ENCODE measurements at regions not wholly inside any gene's neighbourhood (a gene's known extent, or its start where the extent isn't known, plus 50 kb on each side); places are given as distances from the start of the nearest gene placed in this dataset.
A peak's percentile ranks its signal among the peaks of the same experiment; 100 is the strongest.

- Histone ChIP-seq H3K36me3 (ENCODE audit: control insufficient read depth, insufficient read depth, low read length) (no peaks in the 10 kb centered on the region), H3K4me3 (ENCODE audit: low read depth, low read length) (peak overlapping the region; percentile 80), H3K27me3 (ENCODE audit: control insufficient read depth, insufficient read depth, low read length) (no peaks in the 10 kb centered on the region)
- DNase-seq (ENCODE audit: low read depth) (peak; percentile 67), FAIRE-seq (no peak)
- TF ChIP-seq CTCF (IDR thresholded peaks at IDR 0.05; ENCODE audit: insufficient read depth, low read length, severe bottlenecking): no peak
Observed at GRCh38 chr1:201739492-201740085, 89.4 kb upstream of the IPO9 start.

GRCh38 chr1:201740086-201740541, 88.8 kb upstream of the IPO9 start:
- Histone ChIP-seq H3K36me3 (ENCODE audit: control insufficient read depth, insufficient read depth, low read length) (no peaks in the 10 kb centered on the region), H3K4me3 (ENCODE audit: low read depth, low read length) (peak overlapping the region; percentile 80), H3K27me3 (ENCODE audit: control insufficient read depth, insufficient read depth, low read length) (no peaks in the 10 kb centered on the region)
- FAIRE-seq: no peak
- no peak for TF ChIP-seq CTCF (IDR thresholded peaks at IDR 0.05; ENCODE audit: insufficient read depth, low read length, severe bottlenecking)
- no peak for DNase-seq (ENCODE audit: low read depth)

- TF ChIP-seq CTCF (IDR thresholded peaks at IDR 0.05; ENCODE audit: insufficient read depth, low read length, severe bottlenecking): no peak
- H3K4me3 ChIP-seq (ENCODE audit: low read depth, low read length): peak overlapping the region; percentile 80
- no peaks in the 10 kb centered on the region for H3K27me3 ChIP-seq (ENCODE audit: control insufficient read depth, insufficient read depth, low read length)
- H3K36me3 ChIP-seq (ENCODE audit: control insufficient read depth, insufficient read depth, low read length): no peaks in the 10 kb centered on the region
- DNase-seq (ENCODE audit: low read depth) (no peak), FAIRE-seq (no peak)
Observed at GRCh38 chr1:201740670-201741111, 88.3 kb upstream of the IPO9 start.

- no peak overlapping the region for H3K4me3 ChIP-seq (ENCODE audit: low read depth, low read length)
- DNase-seq (ENCODE audit: low read depth) (peak; percentile 43), FAIRE-seq (no peak)
- no peak for TF ChIP-seq CTCF (IDR thresholded peaks at IDR 0.05; ENCODE audit: insufficient read depth, low read length, severe bottlenecking)
- no peaks in the 10 kb centered on the region for H3K36me3 ChIP-seq (ENCODE audit: control insufficient read depth, insufficient read depth, low read length)
- no peaks in the 10 kb centered on the region for H3K27me3 ChIP-seq (ENCODE audit: control insufficient read depth, insufficient read depth, low read length)
Observed at GRCh38 chr1:201741763-201742342, 87.1 kb upstream of the IPO9 start.

- no peak overlapping the region for H3K4me3 ChIP-seq (ENCODE audit: low read depth, low read length)
- no peaks in the 10 kb centered on the region for H3K36me3 ChIP-seq (ENCODE audit: control insufficient read depth, insufficient read depth, low read length)
- no peak for TF ChIP-seq CTCF (IDR thresholded peaks at IDR 0.05; ENCODE audit: insufficient read depth, low read length, severe bottlenecking)
- H3K27me3 ChIP-seq (ENCODE audit: control insufficient read depth, insufficient read depth, low read length): no peaks in the 10 kb centered on the region
- DNase-seq (ENCODE audit: low read depth): no peak
- FAIRE-seq: no peak
Observed at GRCh38 chr1:201742476-201742875, 86.5 kb upstream of the IPO9 start.
